ENCODE measurements at regions not wholly inside any gene's neighbourhood (a gene's known extent, or its start where the extent isn't known, plus 50 kb on each side); places are given as distances from the start of the nearest gene placed in this dataset.

DNA sequence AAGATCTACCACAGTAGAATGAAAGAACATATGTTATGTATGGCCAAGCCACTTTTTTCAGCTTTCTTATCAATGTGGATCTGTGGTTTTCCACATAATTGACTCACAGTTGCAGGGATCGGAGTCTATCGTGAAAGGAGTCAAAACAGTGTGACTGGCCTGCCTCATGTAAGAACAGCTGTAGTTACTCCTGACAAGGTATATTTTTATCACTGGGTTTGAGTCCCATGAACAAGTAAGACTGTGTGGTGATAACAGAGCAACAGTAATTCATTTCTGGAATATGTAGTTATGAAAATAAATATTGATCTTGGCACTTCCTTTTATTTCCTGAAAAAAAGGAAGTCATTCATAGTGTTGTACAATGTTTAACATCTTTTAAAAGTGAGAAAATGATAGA lies 416.6 kb downstream of the KLF12 start:
- CTCF ChIA-PET (ENCODE audit: unreplicated experiment), result no interaction called here
- no peak overlapping the region for H3K27ac ChIP-seq (ENCODE audit: low read depth, low read length, poor library complexity, severe bottlenecking)

DNA sequence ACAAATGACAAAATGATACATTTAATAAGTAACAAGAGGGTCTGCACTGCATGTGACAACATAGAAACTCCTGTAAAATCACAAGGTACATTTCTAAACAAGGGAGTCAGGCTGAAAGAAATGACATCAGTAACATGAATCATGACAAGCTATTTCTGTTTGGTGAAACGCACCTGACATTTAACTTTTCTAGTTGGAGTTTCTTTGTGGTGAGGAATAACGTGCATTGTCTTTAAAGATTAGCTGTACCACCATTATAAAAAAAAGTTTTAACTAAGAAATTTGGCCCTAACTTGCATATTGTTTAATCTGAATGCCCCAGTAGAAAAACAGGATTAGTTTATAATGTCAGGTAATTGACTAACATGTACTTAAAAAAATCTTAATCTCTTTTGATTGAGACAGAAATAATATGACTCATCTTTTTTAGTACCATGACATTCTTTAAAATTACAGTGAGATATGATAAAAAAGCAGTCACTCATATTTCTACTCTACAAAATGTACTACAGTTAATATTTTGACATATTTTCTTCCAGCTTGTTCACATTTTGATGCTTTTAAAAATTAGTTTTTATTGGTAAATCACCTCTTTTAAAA lies 418.2 kb downstream of the KLF12 start:
- H3K27ac ChIP-seq (ENCODE audit: low read depth, low read length, poor library complexity, severe bottlenecking), result no peak overlapping the region
- H3K79me2 ChIP-seq (ENCODE audit: insufficient read depth, low read depth, low read length), result no peaks in the 10 kb centered on the region
- no peaks in the 10 kb centered on the region for H3K4me1 ChIP-seq (ENCODE audit: insufficient read depth, low read length, poor library complexity, severe bottlenecking)
- no peaks in the 10 kb centered on the region; the same call in 1 of the 2 replicates for H4K20me1 ChIP-seq (ENCODE audit: insufficient read depth, low read length)
- ChIA-PET POLR2A (interaction anchor here (0.6 kb wide), 1 partner anchor 120 kb away, joined by 3 read pairs; no protein-coding TSS in a partner anchor), CTCF (ENCODE audit: unreplicated experiment) (no interaction called here)
- H3K9me2 ChIP-seq (ENCODE audit: insufficient read depth, low read length), result no peaks in the 10 kb centered on the region
- no peak for TF ChIP-seq EZH2phosphoT487 (IDR thresholded peaks at IDR 0.05; ENCODE audit: borderline replicate concordance, low read depth, low read length)
- TF ChIP-seq, protein P1, sequence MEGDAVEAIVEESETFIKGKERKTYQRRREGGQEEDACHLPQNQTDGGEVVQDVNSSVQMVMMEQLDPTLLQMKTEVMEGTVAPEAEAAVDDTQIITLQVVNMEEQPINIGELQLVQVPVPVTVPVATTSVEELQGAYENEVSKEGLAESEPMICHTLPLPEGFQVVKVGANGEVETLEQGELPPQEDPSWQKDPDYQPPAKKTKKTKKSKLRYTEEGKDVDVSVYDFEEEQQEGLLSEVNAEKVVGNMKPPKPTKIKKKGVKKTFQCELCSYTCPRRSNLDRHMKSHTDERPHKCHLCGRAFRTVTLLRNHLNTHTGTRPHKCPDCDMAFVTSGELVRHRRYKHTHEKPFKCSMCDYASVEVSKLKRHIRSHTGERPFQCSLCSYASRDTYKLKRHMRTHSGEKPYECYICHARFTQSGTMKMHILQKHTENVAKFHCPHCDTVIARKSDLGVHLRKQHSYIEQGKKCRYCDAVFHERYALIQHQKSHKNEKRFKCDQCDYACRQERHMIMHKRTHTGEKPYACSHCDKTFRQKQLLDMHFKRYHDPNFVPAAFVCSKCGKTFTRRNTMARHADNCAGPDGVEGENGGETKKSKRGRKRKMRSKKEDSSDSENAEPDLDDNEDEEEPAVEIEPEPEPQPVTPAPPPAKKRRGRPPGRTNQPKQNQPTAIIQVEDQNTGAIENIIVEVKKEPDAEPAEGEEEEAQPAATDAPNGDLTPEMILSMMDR (conservative IDR thresholded peaks at IDR 0.05; ENCODE audit: low read length), result no peak
- H3K4me3 ChIP-seq (ENCODE audit: low read depth, low read length, poor library complexity, severe bottlenecking), result no peak overlapping the region
- no TSS peak for BruUV-seq (replicated peaks)
- peaks cover 18% of the 10 kb centered on the region for H3K36me3 ChIP-seq (ENCODE audit: insufficient read depth, low read length)
- H2AFZ ChIP-seq (ENCODE audit: low read length), result no peak overlapping the region
- no peaks in the 10 kb centered on the region for H3K9me3 ChIP-seq (ENCODE audit: low read length)
- H3K4me2 ChIP-seq (ENCODE audit: low read length), result no peak overlapping the region
- DNase-seq (ENCODE audit: low spot score), result no peak
- intact Hi-C loops (cut with micrococcal nuclease; ENCODE audit: unreplicated experiment), result no loop called here

More for the DNA sequence above, 416.6 kb downstream of the KLF12 start:
- Histone ChIP-seq H3K79me2 (ENCODE audit: insufficient read depth, low read depth, low read length) (no peaks in the 10 kb centered on the region), H3K4me1 (ENCODE audit: insufficient read depth, low read length, poor library complexity, severe bottlenecking) (no peaks in the 10 kb centered on the region), H3K9me3 (ENCODE audit: low read length) (no peaks in the 10 kb centered on the region), H4K20me1 (ENCODE audit: insufficient read depth, low read length) (no peaks in the 10 kb centered on the region; the same call in 1 of the 2 replicates), H3K36me3 (ENCODE audit: insufficient read depth, low read length) (peaks cover 13% of the 10 kb centered on the region), H2AFZ (ENCODE audit: low read length) (no peak overlapping the region), H3K9me2 (ENCODE audit: insufficient read depth, low read length) (no peaks in the 10 kb centered on the region), H3K4me2 (ENCODE audit: low read length) (no peak overlapping the region), H3K4me3 (ENCODE audit: low read depth, low read length, poor library complexity, severe bottlenecking) (no peak overlapping the region)
- DNase-seq (ENCODE audit: low spot score), result no peak
- no TSS peak for BruUV-seq (replicated peaks)
- intact Hi-C loops (cut with micrococcal nuclease; ENCODE audit: unreplicated experiment), result no loop called here
- POLR2A ChIA-PET, result interaction anchor here (1.0 kb wide), 1 partner anchor 30 kb away, joined by 3 read pairs; no protein-coding TSS in a partner anchor
- TF ChIP-seq, protein P1 (conservative IDR thresholded peaks at IDR 0.05; ENCODE audit: low read length), result no peak
- TF ChIP-seq EZH2phosphoT487 (IDR thresholded peaks at IDR 0.05; ENCODE audit: borderline replicate concordance, low read depth, low read length), result no peak
